Hippocampal formation (tissue), 2 donors: ENCODE measurements at regions not wholly inside any gene's neighbourhood (a gene's known extent, or its start where the extent isn't known, plus 50 kb on each side); places are given as distances from the start of the nearest gene placed in this dataset.
"Not testable (repeated sequence)": the region's sequence is repeated elsewhere in the genome, so short reads cannot be mapped to it uniquely, and the experiment has no call there.

Source experiments
- DNase-seq, 2 donors: peaks; one replicate each; lab custom pipeline; 2025; lab: John Stamatoyannopoulos, UW

DNA sequence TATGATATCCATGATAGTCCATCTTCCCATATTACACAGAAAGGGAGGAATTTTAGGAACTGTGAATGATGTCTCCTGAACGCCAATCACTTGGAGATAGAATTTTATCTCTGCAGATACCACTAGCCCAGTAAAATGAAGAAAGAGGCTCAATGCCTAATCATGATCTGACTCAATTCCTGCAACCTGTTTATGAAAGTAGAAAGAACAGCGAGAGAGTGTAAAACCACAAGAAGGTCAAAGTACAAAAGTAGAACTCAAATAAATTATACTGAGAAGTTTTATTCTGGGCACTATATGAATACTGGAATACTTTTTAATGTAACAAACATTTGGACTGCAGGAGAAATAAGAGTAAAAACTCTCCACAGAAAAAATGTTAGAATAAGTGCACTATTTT lies 892.1 kb upstream of the DDX18 start:
- no peak for DNase-seq

DNA sequence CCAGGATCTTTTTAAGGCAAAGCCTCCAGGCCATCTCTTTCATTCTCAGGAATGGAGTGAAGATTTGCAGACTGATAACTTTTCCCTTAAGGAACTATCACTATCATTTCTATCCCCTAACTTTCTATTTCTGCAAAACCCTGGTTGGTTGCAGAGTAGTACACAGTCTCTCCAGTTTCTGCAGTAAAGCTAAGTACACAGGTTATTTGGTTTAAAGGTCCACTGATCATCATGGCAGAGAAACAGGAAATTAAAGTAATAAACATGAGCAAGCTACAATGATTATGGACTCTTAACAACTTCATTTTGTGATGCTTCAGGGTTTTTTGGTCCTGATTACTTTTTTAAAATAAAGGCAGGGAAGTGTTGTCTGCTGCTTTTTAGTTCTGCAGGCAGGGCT lies 890.0 kb upstream of the DDX18 start:
- DNase-seq, result no peak

DNA sequence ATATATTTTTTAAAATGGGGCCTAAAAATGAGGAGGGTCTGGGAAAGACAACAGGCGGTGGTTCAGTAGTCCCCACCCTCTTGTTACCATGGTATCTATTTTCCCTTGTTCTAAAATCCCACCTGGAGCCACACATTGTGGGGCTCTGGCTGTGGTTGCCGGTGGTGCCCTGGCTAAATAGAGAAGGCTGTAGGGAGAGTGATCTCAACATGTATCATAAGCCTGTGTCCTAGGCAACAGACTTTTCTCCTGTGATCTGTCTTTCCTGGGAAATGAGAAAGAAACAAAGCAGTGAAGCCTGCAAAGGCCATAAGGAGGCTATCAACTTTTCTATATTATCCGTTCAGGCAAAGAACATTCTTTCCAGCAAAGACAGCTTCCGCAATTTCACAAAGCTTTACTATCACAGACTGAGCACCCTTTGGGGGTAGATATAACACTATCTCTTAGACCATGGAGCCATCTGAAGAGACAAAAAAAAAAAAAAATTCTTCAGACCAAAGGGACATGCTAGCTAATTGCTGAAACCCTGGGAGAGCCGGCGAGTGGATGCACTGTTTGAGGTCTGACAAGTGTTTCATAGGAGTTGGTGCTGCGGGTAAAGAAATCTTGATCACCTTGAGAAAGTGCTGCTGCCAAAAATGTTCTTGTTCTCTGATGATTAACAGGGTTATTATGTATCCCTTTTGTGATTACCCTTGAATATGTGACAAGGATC lies 879.2 kb upstream of the DDX18 start:
- no peak for DNase-seq

DNA sequence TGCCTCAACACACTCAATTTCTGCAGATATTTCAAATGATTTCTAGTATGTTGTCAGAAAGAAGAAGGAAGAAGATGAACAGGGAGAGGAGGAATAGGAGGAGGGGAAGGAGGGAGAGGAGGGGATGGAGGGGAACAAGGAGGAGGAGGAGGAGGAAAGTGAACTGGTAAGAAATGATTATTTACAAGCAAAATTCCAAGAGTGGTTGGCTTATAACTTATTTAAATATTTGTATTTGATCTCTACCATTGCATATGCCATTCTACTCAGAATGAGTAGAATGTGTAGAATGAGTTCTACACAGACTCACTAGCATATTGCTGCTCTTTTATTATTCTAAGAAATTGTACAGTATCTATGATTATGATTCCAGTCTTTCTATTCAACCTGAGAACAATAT lies 866.2 kb upstream of the DDX18 start:
- DNase-seq, result no peak

DNA sequence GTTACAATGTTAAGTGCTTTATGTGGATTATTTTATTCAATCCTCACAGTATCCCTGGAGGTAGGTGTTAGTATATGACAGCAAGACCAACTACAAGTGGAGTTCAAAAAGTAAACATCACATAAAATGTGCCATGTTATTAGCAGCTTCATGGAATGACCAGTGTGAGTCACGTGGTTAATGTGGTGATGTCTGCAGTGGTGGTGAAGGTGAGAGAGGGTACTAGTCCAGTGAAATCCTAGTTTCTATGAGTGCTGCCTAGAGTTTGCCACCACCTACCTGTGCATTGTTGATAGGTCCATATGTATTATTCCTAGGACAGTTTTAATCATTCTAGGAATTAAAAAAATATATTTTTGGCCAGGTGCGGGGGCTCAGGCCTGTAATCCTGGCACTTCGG lies 865.2 kb upstream of the DDX18 start:
- no peak for DNase-seq

DNA sequence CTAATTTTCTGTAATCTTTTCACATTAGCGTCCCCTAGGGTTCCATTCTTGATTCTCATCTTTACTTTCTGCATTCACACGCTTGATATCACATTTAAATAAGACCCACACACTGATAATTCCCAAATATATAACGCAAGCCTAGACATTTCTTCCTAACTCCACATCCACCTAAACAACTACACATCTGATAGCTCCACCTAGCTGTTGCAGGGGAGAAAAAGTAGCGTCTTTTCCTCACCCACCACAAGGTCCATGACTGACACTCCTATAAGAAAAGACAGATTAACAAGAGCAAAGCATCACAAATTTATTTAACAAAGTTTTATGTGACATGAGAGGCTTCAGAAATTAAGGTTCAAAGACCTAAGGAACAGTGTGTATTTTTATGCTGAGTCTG lies 862.2 kb upstream of the DDX18 start:
- peak in 1 of 2 donors; percentile 6 for DNase-seq

DNA sequence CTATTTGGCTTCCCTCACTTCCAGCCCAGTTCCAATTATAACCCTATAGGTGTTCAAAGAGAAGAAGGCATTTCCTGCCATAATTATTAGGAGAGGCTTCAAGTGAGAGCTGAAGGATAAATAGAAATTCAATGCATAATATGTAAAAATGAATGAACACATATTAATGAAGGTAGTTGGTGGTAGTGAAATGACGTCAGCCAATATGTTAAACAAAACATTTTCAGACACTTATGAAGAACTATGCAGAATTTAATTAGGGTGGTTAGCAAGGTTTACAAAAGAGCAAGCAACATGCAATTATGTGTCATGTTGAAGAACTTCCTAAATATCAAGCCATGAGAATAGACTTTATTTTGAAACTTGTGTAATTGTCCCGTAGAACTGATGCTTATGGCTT lies 858.8 kb upstream of the DDX18 start:
- no peak for DNase-seq

DNA sequence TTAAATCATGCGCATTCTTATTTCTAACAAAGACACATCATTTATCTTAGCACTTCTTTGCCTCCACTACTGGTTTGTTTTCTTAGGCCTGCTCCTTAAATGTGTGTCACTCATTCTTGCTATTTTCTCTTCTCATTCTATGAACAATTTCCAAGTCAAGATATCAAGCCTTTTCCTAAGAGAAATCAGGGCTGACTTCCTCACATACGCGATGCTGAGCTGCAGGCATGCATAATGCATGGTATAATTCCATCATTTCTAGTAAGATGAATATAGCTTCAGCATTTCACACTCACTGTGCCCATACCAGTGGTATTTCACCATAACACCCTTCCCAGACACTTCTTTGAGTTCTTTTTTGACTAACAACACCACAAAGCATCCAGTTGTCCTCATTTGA lies 838.9 kb upstream of the DDX18 start:
- no peak for DNase-seq

DNA sequence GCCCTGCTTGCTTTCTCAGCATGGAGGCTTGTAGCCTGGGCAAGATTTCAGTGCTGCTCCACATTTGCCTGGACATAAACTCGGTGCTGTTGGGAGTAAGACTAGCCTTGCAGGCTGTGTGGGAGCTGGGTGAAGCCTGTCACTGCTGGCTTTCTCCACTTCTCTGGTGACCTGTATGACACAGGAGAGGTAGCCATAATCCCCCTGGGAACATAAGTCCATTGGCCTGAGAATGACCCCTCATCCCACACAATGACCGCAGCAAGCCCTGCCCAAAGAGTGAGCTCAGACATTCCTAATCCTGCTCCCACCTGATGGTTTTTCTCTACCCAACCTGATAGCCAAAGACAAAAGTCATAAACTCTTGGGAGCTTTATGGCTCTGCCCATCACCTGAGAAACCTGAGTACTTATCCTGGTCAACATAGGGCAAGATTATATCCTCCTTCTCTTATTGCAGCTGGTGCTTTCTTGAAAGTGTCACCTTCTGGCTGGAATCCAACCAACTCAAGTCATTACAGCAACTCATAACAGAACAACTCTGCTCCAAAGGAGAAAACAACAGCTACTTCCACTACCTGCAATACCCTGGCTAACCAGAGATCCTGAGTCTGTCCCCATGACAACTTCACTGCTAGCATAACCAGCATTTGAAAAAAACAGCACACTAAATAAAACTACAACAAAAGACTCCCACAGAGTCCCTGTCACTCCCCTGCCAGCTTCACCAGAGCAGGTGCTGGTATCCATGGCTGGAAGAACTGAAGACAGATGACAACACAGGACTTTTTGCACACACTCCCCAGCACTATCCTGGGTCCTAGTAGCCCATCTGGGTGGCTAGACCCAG lies 834.4 kb upstream of the DDX18 start:
- DNase-seq, result no peak

DNA sequence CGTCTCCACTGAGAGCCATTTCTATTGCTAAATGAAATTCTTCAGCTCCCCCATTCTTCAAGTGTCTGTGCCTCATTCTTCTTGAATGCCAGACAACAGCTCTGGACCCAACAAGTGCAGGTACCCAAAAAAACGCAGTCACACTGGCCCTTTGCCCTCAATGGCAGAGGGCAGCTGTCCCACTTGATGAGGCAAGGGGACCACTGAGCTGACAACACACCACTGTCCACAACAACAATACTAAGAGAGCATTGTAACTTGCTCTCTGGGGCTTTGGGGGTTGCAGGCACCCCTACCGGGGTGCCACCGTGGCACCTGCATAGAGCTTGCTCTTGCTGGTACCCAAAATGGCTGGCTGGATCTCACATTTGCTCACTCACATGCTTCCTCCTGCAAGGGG lies 827.0 kb upstream of the DDX18 start:
- DNase-seq, result no peak

DNA sequence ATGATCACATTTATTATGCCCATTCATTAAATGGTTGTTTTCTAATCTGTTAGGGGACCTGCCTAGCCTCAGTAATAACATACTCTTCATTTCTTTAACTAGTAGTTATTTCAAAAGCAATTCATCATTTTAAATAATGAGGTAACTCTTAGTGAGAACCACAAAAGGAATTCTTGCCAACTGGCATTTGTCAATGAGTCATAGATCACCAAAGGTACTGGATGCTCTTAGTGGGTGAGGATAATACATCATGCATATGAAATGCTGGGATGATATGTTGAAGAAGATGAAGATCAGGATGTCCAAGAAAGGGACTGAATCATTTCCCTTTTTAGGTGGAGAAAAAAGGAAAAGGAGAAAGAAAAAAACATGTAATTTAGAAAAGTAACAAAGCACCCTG lies 826.2 kb upstream of the DDX18 start:
- no peak for DNase-seq

DNA sequence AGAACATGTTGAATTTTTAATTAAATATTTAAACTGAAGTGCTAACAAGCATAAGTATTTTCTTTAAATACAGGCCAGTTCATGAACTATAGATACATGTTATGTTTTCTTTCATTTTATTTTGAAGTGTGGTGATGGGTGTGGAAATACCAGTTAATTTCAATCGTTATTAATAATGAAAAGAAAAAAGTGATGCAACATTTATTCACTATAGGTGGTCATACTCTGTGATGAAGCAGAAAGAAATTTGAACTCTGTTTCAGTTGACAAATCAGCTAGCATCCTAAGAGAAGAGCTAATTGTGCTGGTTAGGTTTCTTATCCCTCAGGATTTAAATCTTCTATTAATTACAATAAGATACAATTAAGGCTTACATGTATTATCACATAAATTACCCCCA lies 795.1 kb upstream of the DDX18 start:
- no peak for DNase-seq

DNA sequence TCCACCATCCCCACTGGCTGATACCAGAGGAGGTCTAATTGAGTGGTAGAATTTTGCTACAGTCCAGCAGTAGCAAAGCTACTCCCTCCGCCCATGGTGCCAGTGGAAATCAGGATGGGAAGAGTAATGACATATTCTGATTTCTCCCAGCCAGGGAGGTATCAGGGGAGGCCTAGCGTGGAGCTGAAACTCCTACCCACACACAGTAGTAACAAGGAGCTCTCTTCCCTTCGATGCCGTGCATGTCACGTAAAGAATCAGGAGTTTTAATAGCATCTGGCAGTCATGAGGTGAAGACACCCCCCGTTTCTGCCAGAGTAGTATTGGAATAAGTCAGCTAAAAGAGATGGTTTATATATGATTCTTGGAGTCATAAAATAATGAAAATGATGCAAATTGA lies 786.8 kb upstream of the DDX18 start:
- DNase-seq, result no peak

DNA sequence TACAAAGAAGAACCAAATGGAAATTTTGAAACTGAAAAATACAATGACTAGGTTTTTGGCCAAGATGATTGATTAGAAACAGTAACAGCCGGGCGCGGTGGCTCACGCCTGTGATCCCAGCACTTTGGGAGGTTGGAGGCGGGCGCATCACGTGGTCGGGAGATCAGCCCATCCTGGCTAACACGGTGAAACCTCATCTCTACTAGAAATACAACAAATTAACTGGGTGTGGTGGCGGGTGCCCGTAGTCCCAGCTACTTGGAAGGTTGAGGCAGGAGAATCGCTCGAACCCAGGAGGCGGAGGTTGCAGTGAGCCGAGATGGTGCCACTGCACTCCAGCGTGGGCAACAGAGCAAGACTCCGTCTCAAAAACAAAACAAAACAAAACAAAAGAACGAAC lies 785.8 kb upstream of the DDX18 start:
- DNase-seq, result not testable (repeated sequence)

DNA sequence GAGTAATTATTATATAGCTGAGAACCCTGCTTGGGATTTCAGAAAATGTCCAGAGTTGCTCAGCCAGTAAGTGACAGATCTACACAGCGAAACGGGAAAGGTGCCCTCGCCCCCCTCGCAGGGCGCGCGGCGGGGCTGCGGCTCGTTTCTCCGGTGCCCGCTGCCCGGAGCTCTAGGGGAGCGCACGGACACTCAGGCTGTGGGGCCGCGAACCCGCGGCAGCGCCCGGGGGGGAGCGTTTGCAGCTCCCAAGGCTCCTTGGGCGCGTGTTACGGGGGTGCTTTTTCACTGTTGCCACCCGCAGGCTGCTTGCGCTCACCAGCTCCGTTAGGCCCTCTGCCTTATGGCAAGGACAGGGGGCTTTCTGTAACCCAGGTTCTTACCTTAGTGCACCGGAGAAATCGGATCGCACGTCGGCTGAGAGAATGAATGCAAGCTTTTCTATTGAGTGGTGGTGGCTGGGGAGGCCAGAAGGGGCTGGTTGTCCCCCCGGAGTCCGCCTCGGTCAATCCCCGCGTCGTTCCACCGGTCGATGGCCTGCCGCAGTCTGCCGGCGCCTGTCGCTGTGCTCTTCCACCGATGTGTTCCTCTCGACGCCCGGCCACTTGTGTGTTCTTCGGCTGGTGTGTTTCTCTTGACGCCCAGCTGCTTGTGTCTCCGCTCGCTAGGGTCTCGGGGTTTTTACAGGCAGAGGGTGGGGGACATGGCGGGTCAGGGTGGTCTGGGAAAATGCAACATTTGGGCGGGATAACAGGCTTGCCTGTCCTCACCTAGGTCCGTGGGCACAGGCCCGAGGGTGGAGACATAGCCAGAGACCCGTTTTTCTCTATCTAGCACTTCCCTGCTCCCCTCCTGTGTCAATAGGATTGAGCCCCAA lies 758.8 kb upstream of the DDX18 start:
- no peak for DNase-seq

DNA sequence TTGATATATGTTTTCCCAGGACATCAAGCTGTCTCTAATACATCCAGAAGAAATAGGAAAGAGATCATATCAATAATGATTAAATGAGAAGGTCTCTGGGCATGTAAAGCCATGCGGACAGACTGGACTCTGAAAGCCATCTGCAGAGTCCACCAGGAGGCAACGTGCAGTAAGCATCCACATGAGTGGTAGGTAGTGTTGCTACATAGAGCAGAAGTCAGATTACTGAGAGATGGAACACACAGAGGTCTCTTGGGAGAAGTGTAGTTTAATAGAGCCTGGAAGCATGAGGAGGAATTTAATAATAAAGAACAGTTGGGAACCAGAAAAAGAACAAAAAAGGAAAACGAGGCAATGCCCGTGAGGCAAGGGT lies 758.1 kb upstream of the DDX18 start:
- no peak for DNase-seq

DNA sequence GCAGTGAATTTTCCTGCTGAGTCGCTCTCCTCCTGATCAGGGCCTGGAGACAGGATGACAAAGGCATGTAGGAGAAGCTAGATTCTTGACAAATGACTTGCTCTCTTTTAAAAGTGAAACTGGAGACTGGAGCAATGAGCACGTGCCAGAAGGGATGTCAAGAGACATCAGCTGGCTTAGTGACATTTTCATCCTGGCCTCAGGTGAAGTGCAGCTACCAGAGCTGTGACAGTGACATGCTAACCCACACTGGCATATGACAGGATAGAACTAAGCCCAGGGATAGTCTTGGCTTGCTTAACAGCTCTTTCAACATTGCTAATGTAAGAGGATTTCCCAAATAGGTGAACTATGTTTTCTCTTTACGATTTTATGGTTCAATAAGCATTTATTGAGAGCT lies 757.5 kb upstream of the DDX18 start:
- no peak for DNase-seq

DNA sequence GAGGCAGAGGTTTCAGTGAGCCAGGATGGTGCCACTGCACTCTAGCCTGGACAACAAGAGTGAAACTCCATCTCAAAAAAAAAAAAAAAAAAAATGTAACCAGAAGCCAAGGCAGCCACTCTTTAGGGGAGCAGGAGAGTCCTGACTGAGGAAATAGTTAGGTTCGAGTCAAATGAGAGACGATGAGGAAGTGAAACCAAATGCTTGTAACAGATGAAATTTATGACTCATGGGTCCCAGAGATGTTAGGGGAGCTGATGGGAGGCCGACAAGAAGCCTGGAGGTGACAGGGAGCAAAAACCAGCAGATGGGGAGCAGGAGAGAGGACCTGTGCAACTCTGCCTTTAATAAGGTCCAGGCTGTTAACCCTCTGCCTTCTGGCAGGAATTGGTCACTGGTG lies 756.1 kb upstream of the DDX18 start:
- DNase-seq, result no peak

DNA sequence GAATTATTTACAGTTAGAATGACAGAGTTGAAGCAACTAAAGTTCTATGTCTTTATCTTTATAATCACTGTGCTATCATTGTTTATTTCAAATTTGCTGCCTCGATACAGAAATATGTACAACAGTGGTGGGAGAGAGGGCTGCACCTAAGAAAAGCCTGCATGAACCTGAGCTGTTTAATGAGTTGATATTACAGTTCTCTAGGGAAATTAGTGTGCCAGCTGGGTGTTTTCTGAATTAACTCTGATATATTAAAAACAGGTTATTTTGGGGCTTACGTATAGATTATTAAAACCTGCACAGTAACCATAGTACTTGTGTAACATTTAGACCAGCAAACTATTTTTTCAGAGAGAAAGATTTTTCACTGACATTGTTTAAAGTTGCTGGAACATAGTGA lies 750.5 kb upstream of the DDX18 start:
- no peak for DNase-seq

DNA sequence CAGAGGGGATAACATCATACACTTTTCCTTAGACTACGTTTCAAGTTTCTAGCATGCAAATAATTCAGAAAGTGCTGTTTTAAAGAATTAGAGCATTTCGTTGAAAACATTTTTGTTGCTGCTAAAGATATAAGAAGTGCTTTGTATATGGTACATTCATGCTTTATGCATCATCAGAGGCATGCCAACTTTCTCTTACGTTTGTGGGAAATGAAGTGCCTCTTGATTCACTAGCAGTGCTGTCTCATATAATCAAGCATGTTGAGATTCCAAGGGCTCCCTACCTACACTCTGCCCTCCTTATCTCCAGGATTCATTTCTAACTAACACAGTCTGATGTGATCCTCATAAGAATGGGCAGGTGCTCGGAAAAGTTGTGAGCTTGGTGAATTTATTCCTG lies 748.6 kb upstream of the DDX18 start:
- DNase-seq, result no peak

DNA sequence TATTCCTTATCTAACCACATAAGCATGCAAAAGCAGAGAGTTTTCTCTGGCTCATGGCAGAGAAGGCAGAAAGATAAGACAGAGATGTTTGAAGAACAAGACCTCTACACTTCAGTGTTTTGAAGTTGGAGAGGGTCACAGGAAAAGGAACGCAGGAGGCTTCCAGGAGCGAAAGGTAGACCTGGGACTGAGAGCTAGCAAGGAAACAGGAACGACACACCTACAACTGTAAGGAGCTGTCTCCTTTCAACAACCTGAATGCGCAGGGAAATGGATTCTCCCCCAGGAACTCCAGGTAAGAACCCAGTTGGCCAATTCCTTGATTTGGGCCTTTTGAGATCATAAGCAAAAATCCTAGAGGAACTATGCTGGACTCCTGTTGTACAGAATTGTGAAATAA lies 746.6 kb upstream of the DDX18 start:
- DNase-seq, result no peak

DNA sequence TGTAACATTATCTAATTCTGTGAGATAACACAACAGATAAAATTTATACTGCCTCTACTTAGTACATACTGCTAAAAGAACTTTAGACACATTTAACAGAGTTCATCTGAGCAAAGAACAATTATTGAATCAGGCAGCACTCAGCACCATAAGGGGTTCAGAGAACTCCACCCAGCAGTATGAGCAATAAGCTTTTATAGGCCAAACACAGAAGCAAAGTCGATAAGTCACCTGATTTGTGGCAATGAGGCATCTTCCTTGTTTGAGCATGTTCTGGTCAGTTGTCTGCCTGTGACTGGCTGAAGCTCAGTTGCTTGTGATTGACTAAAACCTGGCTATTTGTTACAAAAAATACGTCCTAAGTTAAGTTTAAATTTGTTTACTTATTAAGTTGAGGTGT lies 746.1 kb upstream of the DDX18 start:
- no peak for DNase-seq
